Omental fat pad (tissue), 3 donors: ENCODE measurements at regions not wholly inside any gene's neighbourhood (a gene's known extent, or its start where the extent isn't known, plus 50 kb on each side); places are given as distances from the start of the nearest gene placed in this dataset.

Experiments
- ATAC-seq: fragments of 150-250 bp; one replicate; pipeline ENCODE4 v1.9.1; 2016; ENCODE audit warnings: mild to moderate bottlenecking, moderate library complexity; ENCODE audit not compliant: low FRiP score
- DNase-seq: peaks from one replicate; pipeline ENCODE4 v3.0.0-alpha.2; 2019; ENCODE audit warnings: low spot score
- TF ChIP-seq, protein P1 (sequence below), 3 donors: fragments of 450-650 bp; IDR thresholded peaks; one replicate each; pipeline ENCODE4 v1.5.1; 2016 to 2017; ENCODE audit warnings: antibody characterized with exemption in 3 of 3, mild to moderate bottlenecking in 3 of 3, moderate library complexity in 2 of 3

GRCh38 chr3:72143966-72144717 is 359.2 kb upstream of the PROK2 start:
- ATAC-seq (no peak), DNase-seq (no peak)
- TF ChIP-seq, protein P1, sequence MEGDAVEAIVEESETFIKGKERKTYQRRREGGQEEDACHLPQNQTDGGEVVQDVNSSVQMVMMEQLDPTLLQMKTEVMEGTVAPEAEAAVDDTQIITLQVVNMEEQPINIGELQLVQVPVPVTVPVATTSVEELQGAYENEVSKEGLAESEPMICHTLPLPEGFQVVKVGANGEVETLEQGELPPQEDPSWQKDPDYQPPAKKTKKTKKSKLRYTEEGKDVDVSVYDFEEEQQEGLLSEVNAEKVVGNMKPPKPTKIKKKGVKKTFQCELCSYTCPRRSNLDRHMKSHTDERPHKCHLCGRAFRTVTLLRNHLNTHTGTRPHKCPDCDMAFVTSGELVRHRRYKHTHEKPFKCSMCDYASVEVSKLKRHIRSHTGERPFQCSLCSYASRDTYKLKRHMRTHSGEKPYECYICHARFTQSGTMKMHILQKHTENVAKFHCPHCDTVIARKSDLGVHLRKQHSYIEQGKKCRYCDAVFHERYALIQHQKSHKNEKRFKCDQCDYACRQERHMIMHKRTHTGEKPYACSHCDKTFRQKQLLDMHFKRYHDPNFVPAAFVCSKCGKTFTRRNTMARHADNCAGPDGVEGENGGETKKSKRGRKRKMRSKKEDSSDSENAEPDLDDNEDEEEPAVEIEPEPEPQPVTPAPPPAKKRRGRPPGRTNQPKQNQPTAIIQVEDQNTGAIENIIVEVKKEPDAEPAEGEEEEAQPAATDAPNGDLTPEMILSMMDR (IDR thresholded peaks at IDR 0.05): no peak

DNA sequence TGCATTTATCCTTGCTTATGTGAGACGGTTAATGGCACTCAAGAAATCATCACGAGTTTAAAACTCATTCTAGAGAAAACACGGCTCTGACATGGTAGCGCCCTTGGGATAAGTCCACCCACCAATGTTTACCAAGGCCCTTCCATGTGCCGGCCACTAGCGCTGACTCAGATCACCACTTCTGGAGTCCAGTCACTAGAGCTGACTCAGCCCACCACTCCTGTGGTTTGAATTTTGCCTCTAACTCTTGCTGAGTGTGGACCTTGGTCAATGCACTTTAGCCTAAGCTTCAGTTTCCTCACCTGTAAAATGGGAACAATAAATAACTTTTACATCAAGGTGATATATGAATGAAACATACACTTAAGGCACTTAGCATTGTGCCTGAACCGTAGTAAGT is 358.4 kb upstream of the PROK2 start:
- ATAC-seq (no peak), DNase-seq (no peak)
- TF ChIP-seq, protein P1 (IDR thresholded peaks at IDR 0.05): no peak

- TF ChIP-seq, protein P1 (IDR thresholded peaks at IDR 0.05): no peak
- DNase-seq (no peak), ATAC-seq (no peak)
These were observed 357.1 kb upstream of the PROK2 start for GRCh38 chr3:72142028-72142427.

GRCh38 chr3:72141264-72141663 is 356.3 kb upstream of the PROK2 start:
- ATAC-seq (no peak), DNase-seq (no peak)
- TF ChIP-seq, protein P1 (IDR thresholded peaks at IDR 0.05): no peak

DNA sequence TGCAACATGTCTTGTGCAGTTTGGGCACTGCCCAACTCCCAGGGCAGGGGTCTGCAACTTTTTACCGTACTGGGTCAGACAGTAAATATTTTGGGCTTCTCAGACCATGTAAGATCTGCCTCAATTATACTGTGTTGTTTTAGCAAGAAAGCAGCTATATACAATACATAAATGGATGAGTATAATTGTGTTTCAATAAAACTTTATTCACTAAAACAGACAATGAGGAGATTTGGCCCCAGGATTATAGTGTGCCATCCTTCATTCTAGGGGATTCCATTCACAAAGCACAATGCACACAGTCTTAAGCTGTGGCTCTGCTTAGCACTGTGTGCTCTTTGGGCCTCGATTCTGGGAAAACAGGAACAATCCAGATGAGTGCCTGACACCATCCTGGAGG is 354.4 kb upstream of the PROK2 start:
- no peak for ATAC-seq
- DNase-seq: no peak
- TF ChIP-seq, protein P1 (IDR thresholded peaks at IDR 0.05): no peak

- no peak for DNase-seq
- no peak for ATAC-seq
- TF ChIP-seq, protein P1 (IDR thresholded peaks at IDR 0.05): no peak
These were observed 353.2 kb upstream of the PROK2 start for GRCh38 chr3:72137865-72138861.
